Thoracic aorta (tissue), 2 donors: ENCODE measurements at regions not wholly inside any gene's neighbourhood (a gene's known extent, or its start where the extent isn't known, plus 50 kb on each side); places are given as distances from the start of the nearest gene placed in this dataset.

ENCODE experiments used
- ATAC-seq: fragments of 150-250 bp; one replicate; pipeline ENCODE4 v1.8.0; 2017; ENCODE audit warnings: low read depth; ENCODE audit not compliant: insufficient number of reproducible peaks, low FRiP score
- DNase-seq: peaks from one replicate; pipeline ENCODE4 v3.0.0-alpha.2; 2020; ENCODE audit warnings: low spot score
- H3K27ac ChIP-seq, 2 donors: fragments of 200-600 bp; sonication (generic); 1 replicate in 1 of 2; 2 replicates in 1 of 2; pipeline ENCODE4 v1.5.1; 2016; ENCODE audit warnings: mild to moderate bottlenecking in 2 of 2, moderate library complexity in 2 of 2
- H3K27me3 ChIP-seq: fragments of 200-600 bp; sonication (generic); replicated peaks from 2 replicates; pipeline ENCODE4 v1.6.0; 2016; ENCODE audit warnings: mild to moderate bottlenecking; ENCODE audit not compliant: insufficient read depth
- H3K36me3 ChIP-seq: fragments of 200-600 bp; sonication (generic); one replicate; pipeline ENCODE4 v1.5.1; 2016
- H3K4me1 ChIP-seq, 2 donors: fragments of 200-600 bp; sonication (generic); 1 replicate in 1 of 2; 2 replicates in 1 of 2; pipeline versions ENCODE4 v1.5.1 to v1.6.0; 2016; ENCODE audit warnings: low read depth in 2 of 2, mild to moderate bottlenecking in 1 of 2; ENCODE audit not compliant: control insufficient read depth in 1 of 2
- H3K4me3 ChIP-seq: fragments of 200-600 bp; sonication (generic); 2 replicates; pipeline ENCODE4 v1.5.1; 2016; ENCODE audit warnings: mild to moderate bottlenecking
- H3K9me3 ChIP-seq: fragments of 200-600 bp; sonication (generic); 2 replicates; pipeline ENCODE4 v1.5.1; 2016
- CTCF ChIP-seq: fragments of 200-600 bp; sonication (generic); IDR thresholded peaks from one replicate; pipeline ENCODE4 v1.5.1; 2019; ENCODE audit warnings: antibody characterized with exemption

DNA sequence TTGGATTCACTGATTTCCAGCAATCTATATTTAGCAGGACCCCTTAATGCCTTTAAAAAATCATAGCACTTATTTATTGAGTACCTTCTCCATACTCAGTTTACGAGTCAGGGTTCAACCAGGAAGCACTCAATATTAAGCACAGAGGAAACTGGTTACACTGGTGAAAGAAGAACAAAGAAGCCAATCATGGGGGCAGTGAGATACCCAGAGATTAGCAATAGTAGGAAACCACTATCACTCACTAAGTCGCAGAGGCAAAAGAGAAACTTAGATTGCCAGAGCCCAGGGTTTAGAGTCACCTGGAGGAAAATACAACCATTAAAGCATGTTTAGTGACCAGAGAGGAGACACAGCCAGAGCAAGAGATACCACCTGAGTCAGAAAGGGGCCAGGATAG, 670.5 kb upstream of the USP24 start:
- Histone ChIP-seq H3K27ac (no peak overlapping the region), H3K27me3 (no peaks in the 10 kb centered on the region), H3K9me3 (no peaks in the 10 kb centered on the region), H3K4me3 (no peak overlapping the region), H3K4me1 (no peaks in the 10 kb centered on the region), H3K36me3 (no peaks in the 10 kb centered on the region)
- no peak for ATAC-seq
- no peak for TF ChIP-seq CTCF
- no peak for DNase-seq

GRCh38 chr1:55882931-55883330, 667.8 kb upstream of the USP24 start:
- Histone ChIP-seq H3K4me1 (no peaks in the 10 kb centered on the region), H3K4me3 (no peak overlapping the region), H3K27ac (no peak overlapping the region), H3K27me3 (no peaks in the 10 kb centered on the region), H3K9me3 (no peaks in the 10 kb centered on the region), H3K36me3 (no peaks in the 10 kb centered on the region)
- DNase-seq: no peak
- no peak for ATAC-seq
- TF ChIP-seq CTCF: no peak

DNA sequence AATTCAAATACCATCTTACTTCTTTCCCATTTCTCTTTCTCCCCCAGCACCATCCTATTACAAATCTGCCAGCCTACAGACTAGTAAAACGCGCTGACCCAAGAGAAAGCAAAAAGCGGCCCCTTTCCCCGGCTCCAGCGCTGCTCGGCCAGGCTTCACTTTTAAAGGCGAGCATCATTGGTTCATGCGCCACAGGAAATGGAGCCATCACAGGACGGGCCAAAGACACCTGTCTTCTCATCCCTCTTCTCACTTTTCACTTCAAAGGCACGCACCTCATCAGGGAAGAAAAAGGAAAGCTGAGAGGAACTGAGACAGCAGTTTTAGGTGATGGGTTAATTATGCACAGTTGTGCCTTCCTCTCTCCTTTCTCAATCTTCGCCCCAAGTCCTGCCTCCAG, 664.2 kb upstream of the USP24 start:
- H3K27ac ChIP-seq: no peak overlapping the region
- no peaks in the 10 kb centered on the region for H3K27me3 ChIP-seq
- H3K9me3 ChIP-seq: no peaks in the 10 kb centered on the region
- H3K4me3 ChIP-seq: no peak overlapping the region
- peaks cover 10 to 19% of the 10 kb centered on the region in 2 donors for H3K4me1 ChIP-seq
- H3K36me3 ChIP-seq: no peaks in the 10 kb centered on the region
- DNase-seq: no peak
- no peak for ATAC-seq
- no peak for TF ChIP-seq CTCF

DNA sequence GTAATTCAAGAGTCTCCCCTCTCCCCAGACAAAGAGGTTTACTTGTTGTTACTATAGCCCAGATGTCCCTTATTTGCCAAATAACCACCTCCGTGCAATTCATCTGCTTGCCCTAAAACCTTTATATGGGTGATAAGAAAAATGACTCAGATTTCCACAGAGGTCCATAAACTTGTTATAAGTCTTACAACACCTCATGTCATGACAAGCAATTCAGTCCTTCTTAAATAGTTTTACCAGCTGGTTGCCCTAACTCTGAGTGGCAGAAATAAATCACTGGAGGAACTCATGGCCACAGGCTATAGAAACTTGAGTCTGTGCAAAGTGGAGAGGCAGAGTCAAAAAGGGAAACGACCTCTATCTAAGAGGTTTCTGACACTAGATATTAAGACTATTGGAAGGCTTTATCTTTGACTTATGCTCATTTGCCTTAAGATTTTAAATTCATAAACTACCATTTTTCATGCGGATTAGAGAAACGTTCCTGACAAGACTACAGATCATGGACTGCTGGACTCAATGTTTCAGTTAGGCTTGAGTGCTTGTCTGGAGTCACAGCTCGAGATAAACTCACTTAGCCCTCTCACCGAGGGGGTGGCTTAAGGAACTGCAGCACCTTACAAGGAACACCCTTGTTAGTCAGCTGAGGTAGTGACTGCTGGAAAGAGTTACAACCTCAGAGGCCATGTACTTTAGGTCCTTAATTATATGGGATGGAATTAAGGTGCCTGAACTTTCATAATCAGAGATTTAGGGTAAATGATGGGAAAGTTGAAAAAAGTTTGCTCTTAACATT, 662.5 kb upstream of the USP24 start:
- no peak overlapping the region for H3K4me3 ChIP-seq
- H3K27ac ChIP-seq: no peak overlapping the region
- peaks cover 10 to 19% of the 10 kb centered on the region in 2 donors for H3K4me1 ChIP-seq
- H3K9me3 ChIP-seq: no peaks in the 10 kb centered on the region
- H3K27me3 ChIP-seq: no peaks in the 10 kb centered on the region
- ATAC-seq (no peak), DNase-seq (no peak)
- no peaks in the 10 kb centered on the region for H3K36me3 ChIP-seq
- no peak for TF ChIP-seq CTCF

DNA sequence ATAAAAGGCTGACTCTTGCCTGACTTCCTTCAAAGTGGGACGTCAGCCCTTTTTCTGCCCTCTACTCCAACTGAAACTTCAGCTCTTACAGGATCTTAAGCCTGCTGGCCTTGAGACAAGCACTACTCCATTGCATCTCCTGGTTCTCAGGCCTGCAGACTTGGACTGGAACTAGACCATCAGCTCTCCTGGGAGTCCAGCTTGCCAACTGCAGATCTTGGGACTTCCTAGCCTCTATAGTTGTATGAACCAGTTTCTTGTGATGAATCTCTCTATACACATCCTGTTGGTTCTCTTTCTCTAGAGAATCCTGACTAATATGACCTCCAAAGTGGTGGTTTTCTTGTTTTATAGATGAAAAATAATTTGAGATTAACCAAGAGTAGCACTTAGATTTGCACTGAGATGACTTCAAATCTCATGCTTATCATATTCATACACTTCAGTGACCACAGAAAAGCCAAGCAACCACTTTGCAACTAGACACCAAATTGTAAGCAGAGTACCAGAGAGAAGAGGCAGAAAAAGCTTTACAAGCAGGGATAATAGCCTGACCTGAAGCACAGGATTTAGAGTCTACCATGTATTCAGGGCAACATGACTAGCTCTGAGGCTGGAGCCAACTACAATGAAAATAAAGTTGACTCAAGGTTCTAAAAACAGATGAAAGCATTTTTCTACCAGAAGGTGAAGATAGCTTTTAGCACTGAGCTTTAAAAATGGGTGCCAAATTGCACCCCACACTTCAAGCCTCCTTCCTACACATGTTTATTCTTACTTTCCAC, 661.3 kb upstream of the USP24 start:
- ATAC-seq: no peak
- TF ChIP-seq CTCF: no peak
- Histone ChIP-seq H3K4me1 (peaks cover 10 to 19% of the 10 kb centered on the region in 2 donors), H3K9me3 (no peaks in the 10 kb centered on the region), H3K27ac (no peak overlapping the region), H3K36me3 (no peaks in the 10 kb centered on the region), H3K27me3 (no peaks in the 10 kb centered on the region), H3K4me3 (no peak overlapping the region)
- no peak for DNase-seq
